GM13976 (cell line): ENCODE measurements at regions not wholly inside any gene's neighbourhood (a gene's known extent, or its start where the extent isn't known, plus 50 kb on each side); places are given as distances from the start of the nearest gene placed in this dataset.

Experiments used
- DNase-seq: peaks from one replicate; pipeline ENCODE4 v3.0.0; 2012; ENCODE audit warnings: low spot score
- CTCF ChIP-seq: IDR thresholded peaks from 2 replicates; pipeline ENCODE4 v1.5.1; 2012; ENCODE audit warnings: borderline replicate concordance, mild to moderate bottlenecking; ENCODE audit not compliant: insufficient read depth; ENCODE audit errors: extremely low read depth, missing control alignments, control extremely low read depth
- in situ Hi-C: fragments of 300-500 bp; cut with MboI; formaldehyde crosslinking; loops from one replicate; pipeline ENCODE4 v1.12.0; 2022; ENCODE audit warnings: low sequenced_read_pairs, mixed read lengths, inconsistent platforms; ENCODE audit not compliant: unreplicated experiment

GRCh38 chr1:38741341-38741740 is 118.2 kb downstream of the RRAGC start:
- in situ Hi-C loops: no loop called here
- DNase-seq: no peak
- no peak for TF ChIP-seq CTCF

- in situ Hi-C loops: no loop called here
- DNase-seq: no peak
Measured at GRCh38 chr1:38740487-38740886, 119.1 kb downstream of the RRAGC start.

GRCh38 chr1:38738207-38738606 is 121.4 kb downstream of the RRAGC start:
- no peak for TF ChIP-seq CTCF
- in situ Hi-C loops: no loop called here
- DNase-seq: no peak

More at GRCh38 chr1:38740487-38740886, 119.1 kb downstream of the RRAGC start:
- TF ChIP-seq CTCF: no peak

- DNase-seq: no peak
- TF ChIP-seq CTCF: no peak
- in situ Hi-C loops: no loop called here
Measured at GRCh38 chr1:38736399-38736798, 123.2 kb downstream of the RRAGC start.

- in situ Hi-C loops: no loop called here
Measured at GRCh38 chr1:38735651-38736161, 123.9 kb downstream of the RRAGC start.

GRCh38 chr1:38733761-38734160 is 125.8 kb downstream of the RRAGC start:
- in situ Hi-C loops: no loop called here
- DNase-seq: no peak
- TF ChIP-seq CTCF: no peak

More at GRCh38 chr1:38735651-38736161, 123.9 kb downstream of the RRAGC start:
- no peak for TF ChIP-seq CTCF
- DNase-seq: no peak
